ENCODE measurements at regions not wholly inside any gene's neighbourhood (a gene's known extent, or its start where the extent isn't known, plus 50 kb on each side); places are given as distances from the start of the nearest gene placed in this dataset.

DNA sequence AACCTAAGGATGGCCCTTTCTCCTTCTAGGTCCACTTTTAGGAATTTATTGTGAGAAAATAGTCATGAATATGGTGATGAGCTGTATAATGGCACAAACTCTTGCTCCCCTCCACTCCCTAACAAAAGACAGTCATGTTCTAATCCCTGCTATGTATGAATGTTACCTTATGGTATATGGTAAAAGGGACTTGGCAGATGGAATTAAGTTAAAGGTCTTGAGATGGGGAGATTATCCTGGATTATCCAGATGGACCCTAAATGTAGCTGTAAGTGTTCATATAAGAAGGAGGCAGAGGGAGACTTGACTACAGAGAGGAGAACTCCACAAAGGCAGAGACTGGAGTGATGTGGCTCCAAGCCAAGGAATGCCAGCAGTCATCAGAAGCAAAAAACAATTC, 296.1 kb downstream of the SOX9 start:
- H3K4me1 Mint-ChIP-seq = peaks cover 20% of the 10 kb centered on the region
- no peak overlapping the region for H3K4me3 Mint-ChIP-seq
- H3K27ac Mint-ChIP-seq = no peak overlapping the region
- CTCF ChIA-PET = interaction anchor here (1.0 kb wide), 1 partner anchor 14 kb away, joined by 3 read pairs; no protein-coding TSS in a partner anchor
- H3K9me3 Mint-ChIP-seq = peaks cover 23% of the 10 kb centered on the region
- DNase-seq (ENCODE audit: low spot score) (no peak), ATAC-seq (no peak)
- H3K36me3 Mint-ChIP-seq = peaks cover 18% of the 10 kb centered on the region
- TF ChIP-seq ZBTB21 (CRISPR knock-in tag; IDR thresholded peaks at IDR 0.05; ENCODE audit: borderline replicate concordance) (no peak), NFYB (CRISPR knock-in tag; conservative IDR thresholded peaks at IDR 0.05; ENCODE audit: low read depth) (no peak)
- TF ChIP-seq, protein P1, sequence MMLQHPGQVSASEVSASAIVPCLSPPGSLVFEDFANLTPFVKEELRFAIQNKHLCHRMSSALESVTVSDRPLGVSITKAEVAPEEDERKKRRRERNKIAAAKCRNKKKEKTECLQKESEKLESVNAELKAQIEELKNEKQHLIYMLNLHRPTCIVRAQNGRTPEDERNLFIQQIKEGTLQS (CRISPR knock-in tag; conservative IDR thresholded peaks at IDR 0.05) = no peak
- TF ChIP-seq, protein P2, sequence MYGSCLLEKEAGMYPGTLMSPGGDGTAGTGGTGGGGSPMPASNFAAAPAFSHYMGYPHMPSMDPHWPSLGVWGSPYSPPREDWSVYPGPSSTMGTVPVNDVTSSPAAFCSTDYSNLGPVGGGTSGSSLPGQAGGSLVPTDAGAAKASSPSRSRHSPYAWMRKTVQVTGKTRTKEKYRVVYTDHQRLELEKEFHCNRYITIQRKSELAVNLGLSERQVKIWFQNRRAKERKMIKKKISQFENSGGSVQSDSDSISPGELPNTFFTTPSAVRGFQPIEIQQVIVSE (CRISPR knock-in tag; IDR thresholded peaks at IDR 0.05; ENCODE audit: borderline replicate concordance) = no peak
- POLR2A ChIA-PET = no interaction called here
- H3K27me3 Mint-ChIP-seq (ENCODE audit: low read depth) = peaks cover 9% of the 10 kb centered on the region

DNA sequence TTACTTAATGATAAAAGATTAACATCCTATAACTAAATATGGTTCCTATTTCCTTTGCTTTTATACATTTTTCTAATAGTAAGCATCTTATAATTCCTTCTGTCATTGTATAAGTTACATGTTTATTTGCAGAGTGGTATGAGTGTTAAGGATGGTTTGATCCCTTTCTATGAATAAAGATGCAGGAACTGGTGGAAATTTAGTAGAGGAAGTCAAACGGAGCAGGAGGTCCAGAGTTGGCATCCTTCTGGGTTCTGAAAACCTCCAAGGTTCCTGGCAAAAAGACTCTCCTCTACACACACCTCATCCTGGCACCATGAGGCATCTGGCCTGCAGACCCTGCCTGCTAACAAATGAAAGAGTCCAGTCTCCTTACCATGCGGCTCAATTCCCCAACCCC, 296.8 kb downstream of the SOX9 start:
- Mint-ChIP-seq H3K4me1 (peaks cover 20% of the 10 kb centered on the region), H3K36me3 (peaks cover 18% of the 10 kb centered on the region), H3K27ac (no peak overlapping the region), H3K9me3 (peaks cover 23% of the 10 kb centered on the region), H3K4me3 (no peak overlapping the region), H3K27me3 (ENCODE audit: low read depth) (peaks cover 6% of the 10 kb centered on the region)
- ATAC-seq = no peak
- TF ChIP-seq IRF2 (CRISPR knock-in tag; IDR thresholded peaks at IDR 0.05; ENCODE audit: borderline replicate concordance, low read depth) (no peak), FOXP1 (CRISPR knock-in tag; IDR thresholded peaks at IDR 0.05; ENCODE audit: borderline replicate concordance) (no peak), JUN (CRISPR knock-in tag; IDR thresholded peaks at IDR 0.05) (no peak), PRRX2 (CRISPR knock-in tag; IDR thresholded peaks at IDR 0.05) (no peak), RELA (CRISPR knock-in tag; IDR thresholded peaks at IDR 0.05; ENCODE audit: borderline replicate concordance) (no peak), NFATC4 (CRISPR knock-in tag; IDR thresholded peaks at IDR 0.05) (no peak)
- TF ChIP-seq, protein P3, sequence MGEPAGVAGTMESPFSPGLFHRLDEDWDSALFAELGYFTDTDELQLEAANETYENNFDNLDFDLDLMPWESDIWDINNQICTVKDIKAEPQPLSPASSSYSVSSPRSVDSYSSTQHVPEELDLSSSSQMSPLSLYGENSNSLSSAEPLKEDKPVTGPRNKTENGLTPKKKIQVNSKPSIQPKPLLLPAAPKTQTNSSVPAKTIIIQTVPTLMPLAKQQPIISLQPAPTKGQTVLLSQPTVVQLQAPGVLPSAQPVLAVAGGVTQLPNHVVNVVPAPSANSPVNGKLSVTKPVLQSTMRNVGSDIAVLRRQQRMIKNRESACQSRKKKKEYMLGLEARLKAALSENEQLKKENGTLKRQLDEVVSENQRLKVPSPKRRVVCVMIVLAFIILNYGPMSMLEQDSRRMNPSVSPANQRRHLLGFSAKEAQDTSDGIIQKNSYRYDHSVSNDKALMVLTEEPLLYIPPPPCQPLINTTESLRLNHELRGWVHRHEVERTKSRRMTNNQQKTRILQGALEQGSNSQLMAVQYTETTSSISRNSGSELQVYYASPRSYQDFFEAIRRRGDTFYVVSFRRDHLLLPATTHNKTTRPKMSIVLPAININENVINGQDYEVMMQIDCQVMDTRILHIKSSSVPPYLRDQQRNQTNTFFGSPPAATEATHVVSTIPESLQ (CRISPR knock-in tag; IDR thresholded peaks at IDR 0.05) = no peak
- TF ChIP-seq, protein P4, sequence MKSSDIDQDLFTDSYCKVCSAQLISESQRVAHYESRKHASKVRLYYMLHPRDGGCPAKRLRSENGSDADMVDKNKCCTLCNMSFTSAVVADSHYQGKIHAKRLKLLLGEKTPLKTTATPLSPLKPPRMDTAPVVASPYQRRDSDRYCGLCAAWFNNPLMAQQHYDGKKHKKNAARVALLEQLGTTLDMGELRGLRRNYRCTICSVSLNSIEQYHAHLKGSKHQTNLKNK (CRISPR knock-in tag; IDR thresholded peaks at IDR 0.05) = no peak
- TF ChIP-seq, protein P5, sequence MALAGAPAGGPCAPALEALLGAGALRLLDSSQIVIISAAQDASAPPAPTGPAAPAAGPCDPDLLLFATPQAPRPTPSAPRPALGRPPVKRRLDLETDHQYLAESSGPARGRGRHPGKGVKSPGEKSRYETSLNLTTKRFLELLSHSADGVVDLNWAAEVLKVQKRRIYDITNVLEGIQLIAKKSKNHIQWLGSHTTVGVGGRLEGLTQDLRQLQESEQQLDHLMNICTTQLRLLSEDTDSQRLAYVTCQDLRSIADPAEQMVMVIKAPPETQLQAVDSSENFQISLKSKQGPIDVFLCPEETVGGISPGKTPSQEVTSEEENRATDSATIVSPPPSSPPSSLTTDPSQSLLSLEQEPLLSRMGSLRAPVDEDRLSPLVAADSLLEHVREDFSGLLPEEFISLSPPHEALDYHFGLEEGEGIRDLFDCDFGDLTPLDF (CRISPR knock-in tag; IDR thresholded peaks at IDR 0.05) = no peak
- POLR2A ChIA-PET = no interaction called here
- CTCF ChIA-PET = no interaction called here
- DNase-seq (ENCODE audit: low spot score) = no peak

DNA sequence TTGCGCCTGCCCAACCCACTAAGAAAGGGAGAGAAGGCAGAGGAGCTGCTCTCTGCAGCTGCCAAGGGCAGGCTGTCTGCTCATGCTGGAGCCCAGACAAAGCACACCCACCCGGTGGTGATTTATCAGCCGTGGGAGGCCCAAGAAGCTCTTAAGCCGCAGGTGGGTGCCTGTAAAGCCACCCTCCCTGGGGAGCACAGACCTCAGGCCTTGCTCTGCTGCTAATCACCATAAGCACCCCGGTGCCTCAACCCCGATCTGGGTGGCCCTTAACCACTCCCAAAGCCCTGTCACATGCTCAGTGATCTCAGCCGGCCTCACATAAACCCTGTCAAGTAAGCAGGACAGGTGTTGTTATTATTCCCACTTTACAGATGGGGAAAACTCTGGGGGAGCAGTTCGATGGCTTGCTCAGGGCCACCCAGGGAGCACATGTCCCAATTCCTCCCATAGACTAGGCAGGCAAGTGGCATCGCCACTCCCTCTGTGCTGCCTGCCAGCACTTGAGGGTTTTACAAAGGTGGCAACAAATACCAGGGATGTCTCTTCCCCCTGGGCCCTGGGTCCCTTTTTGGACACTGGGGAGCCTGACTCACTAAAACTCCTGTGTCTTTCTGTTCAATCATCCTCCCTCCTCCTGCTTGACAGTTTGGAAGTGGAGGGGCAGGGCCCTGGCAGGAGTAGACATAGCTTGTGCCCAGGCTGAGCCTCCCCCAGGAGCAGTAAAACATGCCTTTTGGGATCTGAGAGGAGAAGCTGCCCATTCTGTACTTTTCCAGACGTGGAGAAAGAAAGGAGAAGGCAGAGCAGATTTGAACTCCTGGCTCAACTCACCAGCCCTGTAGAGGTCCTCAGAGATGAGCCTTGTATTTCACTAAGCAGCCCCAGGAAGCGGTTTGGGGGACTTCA, 299.3 kb downstream of the SOX9 start:
- Mint-ChIP-seq H3K36me3 (peaks cover 18% of the 10 kb centered on the region), H3K27ac (no peak overlapping the region), H3K4me3 (no peak overlapping the region), H3K27me3 (ENCODE audit: low read depth) (no peaks in the 10 kb centered on the region; the same call in none of the 2 replicates), H3K4me1 (peaks cover 20% of the 10 kb centered on the region), H3K9me3 (peaks cover 18% of the 10 kb centered on the region)
- ChIA-PET CTCF (no interaction called here), POLR2A (no interaction called here)
- no peak for ATAC-seq
- no peak for DNase-seq (ENCODE audit: low spot score)
- TF ChIP-seq, protein P6, sequence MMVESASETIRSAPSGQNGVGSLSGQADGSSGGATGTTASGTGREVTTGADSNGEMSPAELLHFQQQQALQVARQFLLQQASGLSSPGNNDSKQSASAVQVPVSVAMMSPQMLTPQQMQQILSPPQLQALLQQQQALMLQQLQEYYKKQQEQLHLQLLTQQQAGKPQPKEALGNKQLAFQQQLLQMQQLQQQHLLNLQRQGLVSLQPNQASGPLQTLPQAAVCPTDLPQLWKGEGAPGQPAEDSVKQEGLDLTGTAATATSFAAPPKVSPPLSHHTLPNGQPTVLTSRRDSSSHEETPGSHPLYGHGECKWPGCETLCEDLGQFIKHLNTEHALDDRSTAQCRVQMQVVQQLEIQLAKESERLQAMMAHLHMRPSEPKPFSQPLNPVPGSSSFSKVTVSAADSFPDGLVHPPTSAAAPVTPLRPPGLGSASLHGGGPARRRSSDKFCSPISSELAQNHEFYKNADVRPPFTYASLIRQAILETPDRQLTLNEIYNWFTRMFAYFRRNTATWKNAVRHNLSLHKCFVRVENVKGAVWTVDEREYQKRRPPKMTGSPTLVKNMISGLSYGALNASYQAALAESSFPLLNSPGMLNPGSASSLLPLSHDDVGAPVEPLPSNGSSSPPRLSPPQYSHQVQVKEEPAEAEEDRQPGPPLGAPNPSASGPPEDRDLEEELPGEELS (CRISPR knock-in tag; IDR thresholded peaks at IDR 0.05) = no peak
- TF ChIP-seq TEAD1 (CRISPR knock-in tag; IDR thresholded peaks at IDR 0.05) (no peak), RORB (CRISPR knock-in tag; IDR thresholded peaks at IDR 0.05) (no peak), ZNF423 (CRISPR knock-in tag; IDR thresholded peaks at IDR 0.05) (no peak)
- TF ChIP-seq, protein P5 (CRISPR knock-in tag; IDR thresholded peaks at IDR 0.05) = no peak
- TF ChIP-seq, protein P7, sequence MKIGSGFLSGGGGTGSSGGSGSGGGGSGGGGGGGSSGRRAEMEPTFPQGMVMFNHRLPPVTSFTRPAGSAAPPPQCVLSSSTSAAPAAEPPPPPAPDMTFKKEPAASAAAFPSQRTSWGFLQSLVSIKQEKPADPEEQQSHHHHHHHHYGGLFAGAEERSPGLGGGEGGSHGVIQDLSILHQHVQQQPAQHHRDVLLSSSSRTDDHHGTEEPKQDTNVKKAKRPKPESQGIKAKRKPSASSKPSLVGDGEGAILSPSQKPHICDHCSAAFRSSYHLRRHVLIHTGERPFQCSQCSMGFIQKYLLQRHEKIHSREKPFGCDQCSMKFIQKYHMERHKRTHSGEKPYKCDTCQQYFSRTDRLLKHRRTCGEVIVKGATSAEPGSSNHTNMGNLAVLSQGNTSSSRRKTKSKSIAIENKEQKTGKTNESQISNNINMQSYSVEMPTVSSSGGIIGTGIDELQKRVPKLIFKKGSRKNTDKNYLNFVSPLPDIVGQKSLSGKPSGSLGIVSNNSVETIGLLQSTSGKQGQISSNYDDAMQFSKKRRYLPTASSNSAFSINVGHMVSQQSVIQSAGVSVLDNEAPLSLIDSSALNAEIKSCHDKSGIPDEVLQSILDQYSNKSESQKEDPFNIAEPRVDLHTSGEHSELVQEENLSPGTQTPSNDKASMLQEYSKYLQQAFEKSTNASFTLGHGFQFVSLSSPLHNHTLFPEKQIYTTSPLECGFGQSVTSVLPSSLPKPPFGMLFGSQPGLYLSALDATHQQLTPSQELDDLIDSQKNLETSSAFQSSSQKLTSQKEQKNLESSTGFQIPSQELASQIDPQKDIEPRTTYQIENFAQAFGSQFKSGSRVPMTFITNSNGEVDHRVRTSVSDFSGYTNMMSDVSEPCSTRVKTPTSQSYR (CRISPR knock-in tag; IDR thresholded peaks at IDR 0.05) = no peak
- TF ChIP-seq, protein P1 (CRISPR knock-in tag; conservative IDR thresholded peaks at IDR 0.05) = no peak

Data from WTC11 (cell line).